ENCODE measurements at regions not wholly inside any gene's neighbourhood (a gene's known extent, or its start where the extent isn't known, plus 50 kb on each side); places are given as distances from the start of the nearest gene placed in this dataset.

DNA sequence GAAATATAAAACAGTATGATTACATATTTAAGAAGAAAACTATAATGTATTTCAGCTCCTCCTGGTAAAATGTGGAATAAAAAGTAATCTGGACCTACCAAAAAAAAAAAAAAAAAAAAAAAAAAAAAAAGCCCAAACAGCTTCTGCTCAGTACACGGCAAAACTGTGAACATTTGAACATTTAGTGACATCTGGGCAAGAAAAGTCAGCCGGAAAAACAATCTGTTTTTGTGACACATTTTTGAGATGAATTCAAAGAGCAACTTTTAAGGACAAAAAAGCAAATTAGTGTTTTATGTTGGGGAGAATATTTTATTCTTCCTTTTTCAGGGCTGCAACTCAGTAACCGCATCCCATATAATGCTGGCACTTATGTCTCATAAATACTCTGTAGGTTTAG is 649.7 kb upstream of the KCNMB2 start:
- TF ChIP-seq, protein P1, sequence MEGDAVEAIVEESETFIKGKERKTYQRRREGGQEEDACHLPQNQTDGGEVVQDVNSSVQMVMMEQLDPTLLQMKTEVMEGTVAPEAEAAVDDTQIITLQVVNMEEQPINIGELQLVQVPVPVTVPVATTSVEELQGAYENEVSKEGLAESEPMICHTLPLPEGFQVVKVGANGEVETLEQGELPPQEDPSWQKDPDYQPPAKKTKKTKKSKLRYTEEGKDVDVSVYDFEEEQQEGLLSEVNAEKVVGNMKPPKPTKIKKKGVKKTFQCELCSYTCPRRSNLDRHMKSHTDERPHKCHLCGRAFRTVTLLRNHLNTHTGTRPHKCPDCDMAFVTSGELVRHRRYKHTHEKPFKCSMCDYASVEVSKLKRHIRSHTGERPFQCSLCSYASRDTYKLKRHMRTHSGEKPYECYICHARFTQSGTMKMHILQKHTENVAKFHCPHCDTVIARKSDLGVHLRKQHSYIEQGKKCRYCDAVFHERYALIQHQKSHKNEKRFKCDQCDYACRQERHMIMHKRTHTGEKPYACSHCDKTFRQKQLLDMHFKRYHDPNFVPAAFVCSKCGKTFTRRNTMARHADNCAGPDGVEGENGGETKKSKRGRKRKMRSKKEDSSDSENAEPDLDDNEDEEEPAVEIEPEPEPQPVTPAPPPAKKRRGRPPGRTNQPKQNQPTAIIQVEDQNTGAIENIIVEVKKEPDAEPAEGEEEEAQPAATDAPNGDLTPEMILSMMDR (IDR thresholded peaks at IDR 0.05): no peak
- TF ChIP-seq EZH2 (IDR thresholded peaks at IDR 0.05; ENCODE audit: borderline replicate concordance, insufficient read depth, low read depth, low read length, poor library complexity, severe bottlenecking): no peak
